IMR-90 (cell line): ENCODE measurements at regions not wholly inside any gene's neighbourhood (a gene's known extent, or its start where the extent isn't known, plus 50 kb on each side); places are given as distances from the start of the nearest gene placed in this dataset.
A peak's percentile ranks its signal among the peaks of the same experiment; 100 is the strongest.

ENCODE experiments used
- ATAC-seq: fragments of 200-7000 bp; cut with Tn5 transposase; 2 replicates; pipeline ENCODE4 v1.9.1; 2020; ENCODE audit warnings: low read depth, mild to moderate bottlenecking, moderate library complexity
- BruUV-seq: library from RNA; stranded (reverse); fragments of 400-500 nt; replicated peaks from 2 replicates; lab custom pipeline; 2021; lab: Mats Ljungman, UMichigan
- CTCF ChIA-PET: fragments of 300-600 bp; formaldehyde crosslinking; extraction: SDS; loops from one replicate; lab custom pipeline; 2021; ENCODE audit warnings: antibody characterized with exemption; lab: Yijun Ruan, JAX
- POLR2A ChIA-PET: fragments of 300-600 bp; sonication (Branson Sonifier 250); formaldehyde crosslinking; loops from one replicate; lab custom pipeline; 2022; ENCODE audit warnings: antibody characterized with exemption; ENCODE audit not compliant: unreplicated experiment; lab: Charles Lee
- DNase-seq: peaks from one replicate; pipeline ENCODE4 v3.0.0; 2013
- H2AFZ ChIP-seq: replicated peaks from 2 replicates; pipeline ENCODE3; 2013; ENCODE audit warnings: low read length, mild to moderate bottlenecking; ENCODE audit not compliant: poor library complexity
- H2AK5ac ChIP-seq: 2 replicates; pipeline ENCODE4 v1.6.1; 2013; ENCODE audit warnings: low read depth, low read length, inconsistent platforms
- H2AK9ac ChIP-seq: replicated peaks from 2 replicates; pipeline ENCODE3; 2013; ENCODE audit warnings: mild to moderate bottlenecking, low read depth, low read length, moderate library complexity; ENCODE audit not compliant: poor library complexity
- H2BK120ac ChIP-seq: 2 replicates; pipeline ENCODE4 v1.6.1; 2013; ENCODE audit warnings: low read depth, low read length, inconsistent platforms
- H2BK15ac ChIP-seq: 3 replicates; pipeline ENCODE4 v1.6.1; 2013; ENCODE audit warnings: low read depth, low read length, inconsistent platforms
- H2BK20ac ChIP-seq: 2 replicates; pipeline ENCODE4 v1.6.1; 2013; ENCODE audit warnings: low read depth, mild to moderate bottlenecking, inconsistent platforms, low read length, moderate library complexity
- H2BK5ac ChIP-seq: 2 replicates; pipeline ENCODE4 v1.6.1; 2013; ENCODE audit warnings: mild to moderate bottlenecking, low read depth, low read length, inconsistent platforms; ENCODE audit not compliant: poor library complexity, severe bottlenecking
- H3K14ac ChIP-seq: replicated peaks from 2 replicates; pipeline ENCODE4 v1.6.1; 2013; ENCODE audit warnings: low read depth, low read length, inconsistent platforms
- H3K18ac ChIP-seq: 2 replicates; pipeline ENCODE4 v1.6.1; 2013; ENCODE audit warnings: low read depth, low read length, control low read depth
- H3K23ac ChIP-seq: 2 replicates; pipeline ENCODE4 v1.6.1; 2013; ENCODE audit warnings: low read depth, low read length, inconsistent platforms
- H3K27ac ChIP-seq: 2 replicates; pipeline ENCODE4 v1.5.1; 2013; ENCODE audit warnings: mild to moderate bottlenecking, control low read depth, low read length; ENCODE audit not compliant: insufficient read depth
- H3K27me3 ChIP-seq: 2 replicates; pipeline ENCODE4 v1.6.1; 2013; ENCODE audit warnings: low read length; ENCODE audit not compliant: control insufficient read depth, insufficient read depth
- H3K36me3 ChIP-seq: 2 replicates; pipeline ENCODE4 v1.6.1; 2013; ENCODE audit warnings: low read length, mixed read lengths; ENCODE audit not compliant: control insufficient read depth, insufficient read depth
- H3K4ac ChIP-seq: 2 replicates; pipeline ENCODE4 v1.6.1; 2013; ENCODE audit warnings: low read depth, low read length, inconsistent platforms
- H3K4me1 ChIP-seq: 2 replicates; pipeline ENCODE4 v1.6.1; 2013; ENCODE audit warnings: low read length, mixed read lengths; ENCODE audit not compliant: control insufficient read depth, insufficient read depth
- H3K4me2 ChIP-seq: 2 replicates; pipeline ENCODE4 v1.6.1; 2013; ENCODE audit warnings: low read depth, mild to moderate bottlenecking, control low read depth, low read length, moderate library complexity
- H3K4me3 ChIP-seq: 2 replicates; pipeline ENCODE4 v1.5.1; 2013; ENCODE audit warnings: low read depth, mild to moderate bottlenecking, control low read depth, low read length, moderate library complexity; ENCODE audit not compliant: insufficient read depth
- H3K56ac ChIP-seq: 2 replicates; pipeline ENCODE4 v1.6.1; 2013; ENCODE audit warnings: low read length, inconsistent platforms; ENCODE audit not compliant: insufficient read depth; ENCODE audit errors: extremely low read depth
- H3K79me1 ChIP-seq, 2 experiments: 2 replicates each; pipeline ENCODE4 v1.6.1; 2013; ENCODE audit warnings: low read length in 2 of 2, inconsistent platforms in 1 of 2, low read depth in 1 of 2
- H3K9ac ChIP-seq: 2 replicates; pipeline ENCODE4 v1.6.1; 2013; ENCODE audit warnings: low read depth, low read length, control low read depth
- H3K9me1 ChIP-seq: 2 replicates; pipeline ENCODE4 v1.6.1; 2013; ENCODE audit warnings: low read length, inconsistent platforms; ENCODE audit not compliant: insufficient read depth
- H3K9me3 ChIP-seq: 2 replicates; pipeline ENCODE4 v1.6.1; 2013; ENCODE audit warnings: low read length; ENCODE audit not compliant: control insufficient read depth, insufficient read depth
- H4K20me1 ChIP-seq: 2 replicates; pipeline ENCODE4 v1.6.1; 2013; ENCODE audit warnings: low read length, inconsistent platforms; ENCODE audit not compliant: insufficient read depth
- H4K5ac ChIP-seq: 2 replicates; pipeline ENCODE4 v1.6.1; 2013; ENCODE audit warnings: mild to moderate bottlenecking, low read depth, low read length, control low read depth
- H4K8ac ChIP-seq, 2 experiments: 2 replicates each; pipeline ENCODE4 v1.6.1; 2013; ENCODE audit warnings: low read depth in 2 of 2, low read length in 2 of 2, control low read depth in 1 of 2, inconsistent platforms in 1 of 2
- H4K91ac ChIP-seq: 2 replicates; pipeline ENCODE4 v1.6.1; 2013; ENCODE audit warnings: low read depth, low read length, inconsistent platforms; ENCODE audit not compliant: insufficient read depth
- BHLHE40 ChIP-seq: fragments of 150-350 bp; IDR thresholded peaks from 2 replicates; pipeline ENCODE4 v1.6.1; 2016; ENCODE audit warnings: mild to moderate bottlenecking, low read depth, low read length
- MAFK ChIP-seq: IDR thresholded peaks from 2 replicates; pipeline ENCODE4 v1.6.1; 2012; ENCODE audit warnings: low read depth, low read length, improper control_type of control experiment
- WGBS, 2 experiments: methylation state at CpG; one replicate each; pipeline versions ENCODE4 v1.1.5 to v1.1.7; 2013; ENCODE audit warnings: missing lambda C conversion rate in 2 of 2; ENCODE audit not compliant: insufficient read length in 1 of 2; ENCODE audit errors: extremely low coverage in 2 of 2; 5-methylcytosine and 5-hydroxymethylcytosine counted together
- dilution Hi-C: fragments of 300-500 bp; cut with HindIII; formaldehyde crosslinking; loops from one replicate; pipeline ENCODE4 v1.14.3; 2018; ENCODE audit warnings: low sequenced_read_pairs; ENCODE audit not compliant: unreplicated experiment
- in situ Hi-C: fragments of 300-500 bp; cut with MboI; formaldehyde crosslinking; loops from 3 replicates; pipeline ENCODE4 v1.14.3; 2019; ENCODE audit warnings: low sequenced_read_pairs, inconsistent platforms, mixed read lengths
- intact Hi-C: fragments of 100-400 bp; cut with micrococcal nuclease; formaldehyde crosslinking; loops from 2 replicates; pipeline ENCODE4 v1.10.0; 2022

- no peak overlapping the region for H3K4me3 ChIP-seq
- H3K4me2 ChIP-seq: no peak overlapping the region; the same call in 1 of the 2 replicates
- intact Hi-C loops (loop anchor here (10.0 kb wide), 2 partner anchors 220 to 400 kb away; partner anchors contain the start of gene POSTN), dilution Hi-C loops (no loop called here), in situ Hi-C loops (no loop called here)
- H3K23ac ChIP-seq: no peak overlapping the region
- 0 out of 2 replicates have a peak overlapping the region, but pooled peaks have one; percentile 65 for H2BK20ac ChIP-seq
- no peaks in the 10 kb centered on the region for H3K9me3 ChIP-seq
- no peak overlapping the region for H3K14ac ChIP-seq
- ChIA-PET CTCF (no interaction called here), POLR2A (no interaction called here)
- H3K9me1 ChIP-seq: 0 out of 2 replicates have a peak, but pooled peaks cover 12% of the 10 kb centered on the region
- H3K36me3 ChIP-seq: no peaks in the 10 kb centered on the region
- H3K4ac ChIP-seq: no peak overlapping the region; the same call in 1 of the 2 replicates
- TF ChIP-seq MAFK (peak; percentile 41; the same call in 1 of the 2 replicates), BHLHE40 (no peak)
- no CpG with 5 or more reads among the region's 1 CpG for WGBS, 2 experiments
- no peak overlapping the region for H4K8ac ChIP-seq
- H3K9ac ChIP-seq: no peak overlapping the region
- no peak overlapping the region for H2AK5ac ChIP-seq
- peak; percentile 82 for DNase-seq
- H2AK9ac ChIP-seq: no peak overlapping the region
- no peak overlapping the region for H2AFZ ChIP-seq
- no peaks in the 10 kb centered on the region for H4K20me1 ChIP-seq
- H4K91ac ChIP-seq: no peak overlapping the region
- H3K79me1 ChIP-seq: no peaks in the 10 kb centered on the region
- H4K5ac ChIP-seq: no peak overlapping the region
- H2BK5ac ChIP-seq: peak overlapping the region; percentile 90
- H3K4me1 ChIP-seq: peaks cover 8% of the 10 kb centered on the region; the same call in 1 of the 2 replicates
- H2BK15ac ChIP-seq: 0 out of 3 replicates have a peak overlapping the region, but pooled peaks have one; percentile 1
- no TSS peak for BruUV-seq
- H3K27me3 ChIP-seq: no peaks in the 10 kb centered on the region
- H2BK120ac ChIP-seq: peak overlapping the region; percentile 82; the same call in 1 of the 2 replicates
- H3K27ac ChIP-seq: no peak overlapping the region
- no peak overlapping the region for H3K56ac ChIP-seq
- no peak overlapping the region for H3K18ac ChIP-seq
- ATAC-seq: peak; percentile 73
Observed at GRCh38 chr13:37194428-37194861, 89.0 kb upstream of the CSNK1A1L start.
